Peyer's patch (tissue), 4 donors: ENCODE measurements at regions not wholly inside any gene's neighbourhood (a gene's known extent, or its start where the extent isn't known, plus 50 kb on each side); places are given as distances from the start of the nearest gene placed in this dataset.
A peak's percentile ranks its signal among the peaks of the same experiment; 100 is the strongest.

Experiments used
- DNase-seq, 3 donors: peaks; one replicate each; pipeline ENCODE4 v3.0.0-alpha.2; 2017 to 2019
- H3K27ac ChIP-seq, 4 donors: fragments of 200-600 bp; sonication (generic); one replicate each; pipeline ENCODE4 v1.5.1; 2016 to 2019
- H3K27me3 ChIP-seq, 2 donors: fragments of 200-600 bp; sonication (generic); one replicate each; pipeline ENCODE4 v1.5.1; 2019
- H3K36me3 ChIP-seq, 3 donors: fragments of 200-600 bp; sonication (generic); one replicate each; pipeline ENCODE4 v1.5.1; 2016 to 2019
- H3K4me1 ChIP-seq, 4 donors: fragments of 200-600 bp; sonication (generic); one replicate each; pipeline ENCODE4 v1.5.1; 2016 to 2019
- H3K4me3 ChIP-seq, 4 donors: fragments of 200-600 bp; sonication (generic); 1 replicate in 3 of 4; 2 replicates in 1 of 4; pipeline ENCODE4 v1.5.1; 2016 to 2019; ENCODE audit warnings: mild to moderate bottlenecking in 1 of 4
- H3K9me3 ChIP-seq, 4 donors: fragments of 200-600 bp; sonication (generic); one replicate each; pipeline ENCODE4 v1.5.1; 2016 to 2019; ENCODE audit warnings: mild to moderate bottlenecking in 1 of 4
- POLR2A ChIP-seq, 2 donors: fragments of 450-650 bp; IDR thresholded peaks; one replicate each; pipeline ENCODE4 v1.5.1; 2017; ENCODE audit warnings: antibody characterized with exemption in 2 of 2, mild to moderate bottlenecking in 2 of 2, moderate library complexity in 2 of 2
- TF ChIP-seq, protein P1 (sequence below), 6 experiments: fragments of 450-650 bp in 4 of 6; fragments of 200-600 bp in 2 of 6; sonication (generic) in 1 of 6; IDR thresholded peaks; one replicate each; pipeline ENCODE4 v1.5.1; 2017 to 2019; ENCODE audit warnings: antibody characterized with exemption in 6 of 6, mild to moderate bottlenecking in 3 of 6, moderate library complexity in 1 of 6

DNA sequence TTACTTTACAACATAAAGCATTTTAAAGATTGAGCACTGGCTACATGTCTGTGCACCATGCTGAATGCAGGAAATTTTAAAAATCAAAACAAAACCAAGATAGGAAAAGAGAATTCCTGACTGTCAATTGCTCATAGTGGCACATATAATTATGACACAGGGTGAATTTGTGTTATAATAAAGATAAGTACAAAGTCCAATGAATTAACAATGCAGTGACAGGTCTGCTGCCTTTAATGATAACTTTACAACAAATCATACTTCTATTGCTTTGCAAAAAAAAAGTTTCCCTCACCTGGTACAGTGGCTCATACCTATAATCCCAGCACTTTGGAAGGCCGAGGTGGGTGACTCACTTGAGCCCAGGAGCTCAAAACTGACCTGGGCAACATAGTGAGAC lies 93.8 kb upstream of the OSBPL8 start:
- no peak overlapping the region for H3K4me3 ChIP-seq
- H3K36me3 ChIP-seq: no peaks in the 10 kb centered on the region
- no peak overlapping the region for H3K27ac ChIP-seq
- no peaks in the 10 kb centered on the region for H3K27me3 ChIP-seq
- TF ChIP-seq POLR2A (IDR thresholded peaks at IDR 0.05): no peak
- TF ChIP-seq, protein P1, sequence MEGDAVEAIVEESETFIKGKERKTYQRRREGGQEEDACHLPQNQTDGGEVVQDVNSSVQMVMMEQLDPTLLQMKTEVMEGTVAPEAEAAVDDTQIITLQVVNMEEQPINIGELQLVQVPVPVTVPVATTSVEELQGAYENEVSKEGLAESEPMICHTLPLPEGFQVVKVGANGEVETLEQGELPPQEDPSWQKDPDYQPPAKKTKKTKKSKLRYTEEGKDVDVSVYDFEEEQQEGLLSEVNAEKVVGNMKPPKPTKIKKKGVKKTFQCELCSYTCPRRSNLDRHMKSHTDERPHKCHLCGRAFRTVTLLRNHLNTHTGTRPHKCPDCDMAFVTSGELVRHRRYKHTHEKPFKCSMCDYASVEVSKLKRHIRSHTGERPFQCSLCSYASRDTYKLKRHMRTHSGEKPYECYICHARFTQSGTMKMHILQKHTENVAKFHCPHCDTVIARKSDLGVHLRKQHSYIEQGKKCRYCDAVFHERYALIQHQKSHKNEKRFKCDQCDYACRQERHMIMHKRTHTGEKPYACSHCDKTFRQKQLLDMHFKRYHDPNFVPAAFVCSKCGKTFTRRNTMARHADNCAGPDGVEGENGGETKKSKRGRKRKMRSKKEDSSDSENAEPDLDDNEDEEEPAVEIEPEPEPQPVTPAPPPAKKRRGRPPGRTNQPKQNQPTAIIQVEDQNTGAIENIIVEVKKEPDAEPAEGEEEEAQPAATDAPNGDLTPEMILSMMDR (IDR thresholded peaks at IDR 0.05): peak in 1 of 6 experiments; percentile 5
- DNase-seq: no peak
- no peaks in the 10 kb centered on the region for H3K9me3 ChIP-seq
- peaks cover 0 to 5% (median 0%) of the 10 kb centered on the region in 4 donors for H3K4me1 ChIP-seq

DNA sequence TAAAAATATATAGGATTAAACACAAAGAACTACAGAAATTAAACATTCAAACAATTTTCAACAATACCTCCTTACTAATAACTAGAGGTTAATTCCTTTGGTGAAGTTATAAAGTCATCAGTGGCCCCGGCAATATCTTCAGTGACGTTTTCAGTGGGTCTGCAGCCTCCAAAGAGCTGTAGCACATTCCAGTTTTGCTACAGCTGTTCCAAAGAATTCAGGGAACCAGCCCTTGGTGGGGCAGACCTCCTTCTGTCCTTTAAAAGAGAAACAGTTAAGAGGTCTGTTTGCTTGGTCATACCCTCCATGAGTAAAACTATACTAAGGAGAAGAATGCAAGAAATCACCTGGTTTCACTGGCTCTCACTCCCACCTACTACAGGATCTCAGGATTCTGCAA lies 99.2 kb upstream of the ZDHHC17 start:
- no peak overlapping the region for H3K27ac ChIP-seq
- no peak for DNase-seq
- H3K36me3 ChIP-seq: no peaks in the 10 kb centered on the region
- no peak overlapping the region for H3K4me3 ChIP-seq
- H3K27me3 ChIP-seq: no peaks in the 10 kb centered on the region
- H3K9me3 ChIP-seq: no peaks in the 10 kb centered on the region
- no peak for TF ChIP-seq POLR2A (IDR thresholded peaks at IDR 0.05)
- TF ChIP-seq, protein P1 (IDR thresholded peaks at IDR 0.05): no peak
- H3K4me1 ChIP-seq: no peaks in the 10 kb centered on the region

DNA sequence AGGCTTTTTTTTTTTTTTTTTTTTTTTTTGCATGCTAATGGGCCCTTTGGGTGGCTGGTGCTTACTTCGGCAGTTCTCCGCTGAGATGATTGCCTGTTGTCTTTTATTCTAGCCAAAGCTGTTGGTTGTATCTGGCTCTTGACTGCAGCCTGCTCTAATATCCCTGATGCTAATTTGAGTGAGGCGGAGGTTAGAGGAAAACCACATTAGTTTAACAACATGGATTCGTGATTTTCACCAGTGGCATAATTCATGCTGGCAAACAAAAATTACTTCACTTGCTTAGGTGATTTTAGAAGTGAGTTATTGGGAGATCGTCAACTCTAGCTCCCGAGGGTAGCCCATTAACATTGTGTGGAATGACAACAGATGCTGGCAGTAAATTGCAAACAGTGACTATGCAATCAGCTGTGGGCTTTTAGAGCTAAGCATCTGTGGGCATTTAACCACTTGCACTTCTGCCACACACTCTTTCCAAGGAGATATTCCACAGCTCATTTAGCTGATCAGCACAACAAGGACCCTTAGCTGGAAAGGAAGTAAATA lies 97.6 kb upstream of the ZDHHC17 start:
- DNase-seq: no peak

DNA sequence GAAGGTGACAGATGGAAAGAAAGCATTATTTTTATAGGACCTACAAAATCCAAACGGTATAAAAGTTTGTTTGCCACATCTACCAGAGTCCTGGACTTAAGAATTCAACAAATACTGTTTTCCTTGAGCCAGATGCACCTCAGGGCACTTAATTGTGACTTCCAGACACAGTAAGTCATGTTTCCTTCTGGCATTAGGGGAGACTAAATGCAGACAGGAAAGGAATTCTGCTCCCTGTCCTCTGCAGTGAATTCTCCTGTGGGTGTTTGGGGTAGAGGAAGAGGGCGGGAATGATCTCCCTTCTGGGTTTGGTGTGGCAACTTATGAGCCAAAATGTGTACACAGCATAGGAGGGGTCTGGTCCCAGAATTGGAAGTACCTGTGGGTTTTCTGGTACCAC lies 93.9 kb upstream of the ZDHHC17 start:
- TF ChIP-seq, protein P1 (IDR thresholded peaks at IDR 0.05): no peak
- no peak for TF ChIP-seq POLR2A (IDR thresholded peaks at IDR 0.05)
- H3K27ac ChIP-seq: no peak overlapping the region
- H3K4me1 ChIP-seq: no peaks in the 10 kb centered on the region
- no peaks in the 10 kb centered on the region for H3K27me3 ChIP-seq
- DNase-seq: no peak
- H3K36me3 ChIP-seq: no peaks in the 10 kb centered on the region
- no peaks in the 10 kb centered on the region for H3K9me3 ChIP-seq
- H3K4me3 ChIP-seq: no peak overlapping the region

More for the DNA sequence above, 97.6 kb upstream of the ZDHHC17 start:
- TF ChIP-seq, protein P1 (IDR thresholded peaks at IDR 0.05): no peak
- no peaks in the 10 kb centered on the region for H3K27me3 ChIP-seq
- no peak overlapping the region for H3K27ac ChIP-seq
- H3K4me3 ChIP-seq: no peak overlapping the region
- H3K36me3 ChIP-seq: no peaks in the 10 kb centered on the region
- H3K4me1 ChIP-seq: no peaks in the 10 kb centered on the region
- no peaks in the 10 kb centered on the region for H3K9me3 ChIP-seq

DNA sequence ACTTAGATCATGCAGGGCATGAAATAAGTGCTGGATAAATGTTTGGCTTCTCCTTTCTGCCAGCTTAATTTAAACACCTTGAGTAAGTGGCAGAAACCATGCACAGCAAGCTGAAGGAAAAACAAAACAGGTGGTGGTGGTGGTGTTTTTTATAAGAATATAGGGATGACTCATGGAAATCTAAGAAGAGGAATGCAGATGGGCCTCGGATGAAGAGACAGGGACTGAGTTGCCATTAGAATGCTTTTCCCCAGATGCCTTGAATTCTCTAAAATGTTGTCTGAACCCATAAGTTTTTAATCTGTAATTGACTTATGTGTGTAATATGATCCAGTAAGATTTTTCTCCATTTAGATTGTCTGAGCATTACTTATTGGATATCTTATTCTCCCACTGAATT lies 93.1 kb upstream of the ZDHHC17 start:
- Histone ChIP-seq H3K36me3 (no peaks in the 10 kb centered on the region), H3K27ac (no peak overlapping the region), H3K9me3 (no peaks in the 10 kb centered on the region), H3K4me3 (no peak overlapping the region), H3K27me3 (no peaks in the 10 kb centered on the region), H3K4me1 (no peaks in the 10 kb centered on the region)
- DNase-seq: no peak
- TF ChIP-seq POLR2A (IDR thresholded peaks at IDR 0.05): no peak
- TF ChIP-seq, protein P1 (IDR thresholded peaks at IDR 0.05): no peak
